ENCODE measurements at regions not wholly inside any gene's neighbourhood (a gene's known extent, or its start where the extent isn't known, plus 50 kb on each side); places are given as distances from the start of the nearest gene placed in this dataset.

GRCh38 chr9:33721674-33722358, 73.5 kb upstream of the PRSS3 start:
- Histone ChIP-seq H3K9me3 (peaks cover 0 to 5% (median 0%) of the 10 kb centered on the region in 12 donors), H3K4me1 (peaks cover 0 to 15% (median 0%) of the 10 kb centered on the region in 12 donors), H3K36me3 (no peaks in the 10 kb centered on the region), H3K27me3 (peaks cover 0 to 5% (median 0%) of the 10 kb centered on the region in 9 donors), H3K4me3 (no peak overlapping the region), H3K27ac (no peak overlapping the region)
- DNase-seq (peak; percentile 76 to 91 (median 86)), ATAC-seq (peak; percentile 51 to 87 (median 82))
- TF ChIP-seq POLR2A (IDR thresholded peaks at IDR 0.05) (no peak), CTCF (IDR thresholded peaks at IDR 0.05) (peak; percentile 100)
- 25 to 28% (median 26%) methylated on average over 31 to 32 of the region's 32 CpGs for WGBS, 4 donors
- intact Hi-C loops (cut with DNase I): loop anchor here in 9 of 10 donors (1.0 to 10.0 kb wide), 6 partner anchors 45 to 440 kb away; partner anchors contain the start of gene NFX1 (in 1 of the 9)

- peaks cover 0 to 6% (median 0%) of the 10 kb centered on the region in 12 donors for H3K9me3 ChIP-seq
- WGBS, 4 donors: 51 to 55% (median 52%) methylated on average over 5 of the region's 5 CpGs
- DNase-seq (no peak), ATAC-seq (peak in 1 of 4 donors; percentile 6)
- H3K27ac ChIP-seq: no peak overlapping the region
- H3K36me3 ChIP-seq: no peaks in the 10 kb centered on the region
- TF ChIP-seq POLR2A (IDR thresholded peaks at IDR 0.05): no peak
- TF ChIP-seq CTCF (IDR thresholded peaks at IDR 0.05): peak in 2 of 12 donors; percentile 4 to 6
- intact Hi-C loops (cut with DNase I): loop anchor here in 7 of 10 donors (1.0 to 10.0 kb wide), 5 partner anchors 45 to 440 kb away; partner anchors contain the start of gene NFX1 (in 1 of the 7)
- H3K4me1 ChIP-seq: peaks cover 0 to 15% (median 0%) of the 10 kb centered on the region in 12 donors
- H3K27me3 ChIP-seq: peaks cover 0 to 5% (median 0%) of the 10 kb centered on the region in 9 donors
- H3K4me3 ChIP-seq: no peak overlapping the region
Measured at GRCh38 chr9:33722359-33722675, 73.0 kb upstream of the PRSS3 start.

GRCh38 chr9:33728613-33729012, 66.7 kb upstream of the PRSS3 start:
- peaks cover 0 to 3% (median 0%) of the 10 kb centered on the region in 9 donors for H3K27me3 ChIP-seq
- no peaks in the 10 kb centered on the region for H3K36me3 ChIP-seq
- H3K27ac ChIP-seq: no peak overlapping the region
- ATAC-seq (no peak), DNase-seq (no peak)
- intact Hi-C loops (cut with DNase I): loop anchor here in 1 of 10 donors (10.0 kb wide), 1 partner anchor 434 kb away; the partner anchor contains the start of gene NFX1
- WGBS, 4 donors: 71 to 86% (median 77%) methylated on average over 1 of the region's 1 CpG
- TF ChIP-seq CTCF (IDR thresholded peaks at IDR 0.05) (no peak), POLR2A (IDR thresholded peaks at IDR 0.05) (no peak)
- peaks cover 0 to 14% (median 5%) of the 10 kb centered on the region in 12 donors for H3K9me3 ChIP-seq
- H3K4me3 ChIP-seq: no peak overlapping the region
- H3K4me1 ChIP-seq: no peaks in the 10 kb centered on the region

GRCh38 chr9:33731142-33731541, 64.2 kb upstream of the PRSS3 start:
- intact Hi-C loops (cut with DNase I): no loop called here
- no peak for DNase-seq
- no peak for TF ChIP-seq CTCF (IDR thresholded peaks at IDR 0.05)
- no peak for TF ChIP-seq POLR2A (IDR thresholded peaks at IDR 0.05)

More at GRCh38 chr9:33731142-33731541, 64.2 kb upstream of the PRSS3 start:
- Histone ChIP-seq H3K27ac (no peak overlapping the region), H3K4me3 (no peak overlapping the region), H3K4me1 (no peaks in the 10 kb centered on the region), H3K9me3 (peaks cover 0 to 14% (median 5%) of the 10 kb centered on the region in 12 donors), H3K27me3 (no peaks in the 10 kb centered on the region), H3K36me3 (no peaks in the 10 kb centered on the region)
- 50 to 66% (median 60%) methylated on average over 4 of the region's 4 CpGs for whole genome bisulfite sequencing, 4 donors
- peak in 1 of 4 donors; percentile 18 for ATAC-seq

Measured in heart left ventricle (tissue), 16 donors.